Muscle layer of duodenum (tissue), 2 donors: ENCODE measurements at regions not wholly inside any gene's neighbourhood (a gene's known extent, or its start where the extent isn't known, plus 50 kb on each side); places are given as distances from the start of the nearest gene placed in this dataset.
A peak's percentile ranks its signal among the peaks of the same experiment; 100 is the strongest.

ENCODE experiments used
- H3K27ac ChIP-seq: one replicate; pipeline ENCODE4 v1.7.0; 2013; ENCODE audit warnings: mild to moderate bottlenecking, low read length
- H3K27me3 ChIP-seq: one replicate; pipeline ENCODE4 v1.7.0; 2013; ENCODE audit warnings: low read depth, mild to moderate bottlenecking, control low read depth, low read length
- H3K36me3 ChIP-seq, 2 donors: one replicate each; pipeline ENCODE4 v1.7.0; 2013; ENCODE audit warnings: low read length in 2 of 2, control low read depth in 1 of 2, mild to moderate bottlenecking in 1 of 2; ENCODE audit not compliant: insufficient read depth in 2 of 2, control insufficient read depth in 1 of 2
- H3K4me1 ChIP-seq, 2 donors: one replicate each; pipeline ENCODE4 v1.7.0; 2013; ENCODE audit warnings: low read length in 2 of 2, mild to moderate bottlenecking in 2 of 2, control low read depth in 1 of 2, moderate library complexity in 1 of 2; ENCODE audit not compliant: insufficient read depth in 2 of 2, control insufficient read depth in 1 of 2
- H3K4me3 ChIP-seq, 2 donors: one replicate each; pipeline ENCODE4 v1.7.0; 2013; ENCODE audit warnings: low read length in 2 of 2, low read depth in 1 of 2, mild to moderate bottlenecking in 1 of 2
- H3K9me3 ChIP-seq, 2 donors: one replicate each; pipeline ENCODE4 v1.7.0; 2013; ENCODE audit warnings: low read length in 2 of 2, control low read depth in 1 of 2, mild to moderate bottlenecking in 1 of 2; ENCODE audit not compliant: control insufficient read depth in 1 of 2
- donor health status: healthy.

- Histone ChIP-seq H3K27ac (peak overlapping the region; percentile 43), H3K4me3 (no peak overlapping the region), H3K4me1 (peaks cover 0 to 6% of the 10 kb centered on the region in 2 donors), H3K36me3 (no peaks in the 10 kb centered on the region), H3K27me3 (no peaks in the 10 kb centered on the region), H3K9me3 (no peaks in the 10 kb centered on the region)
These were observed 177.8 kb upstream of the ARID1B start for GRCh38 chr6:156599366-156599765.

DNA sequence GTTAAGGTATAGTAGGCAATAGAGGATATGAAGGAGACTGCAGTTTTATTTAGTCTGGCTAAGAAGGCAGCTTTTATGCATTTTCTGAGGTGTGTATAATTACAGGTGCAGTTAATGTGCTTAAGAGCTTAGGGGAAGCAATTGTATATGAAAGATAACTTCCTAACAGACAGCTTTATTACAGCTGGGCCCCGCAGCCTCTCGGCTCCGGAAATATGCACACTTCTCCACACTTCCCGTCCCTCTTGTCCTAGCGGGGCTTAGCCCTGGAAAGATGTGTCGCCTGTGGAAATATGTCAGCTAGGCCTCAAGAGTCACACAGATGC, 178.4 kb upstream of the ARID1B start:
- Histone ChIP-seq H3K36me3 (no peaks in the 10 kb centered on the region), H3K27me3 (no peaks in the 10 kb centered on the region), H3K27ac (no peak overlapping the region), H3K4me1 (peaks cover 0 to 6% of the 10 kb centered on the region in 2 donors), H3K9me3 (no peaks in the 10 kb centered on the region), H3K4me3 (no peak overlapping the region)

- no peaks in the 10 kb centered on the region for H3K9me3 ChIP-seq
- H3K27ac ChIP-seq, result no peak overlapping the region
- H3K4me3 ChIP-seq, result no peak overlapping the region
These were observed 178.9 kb upstream of the ARID1B start for GRCh38 chr6:156598071-156598854.

DNA sequence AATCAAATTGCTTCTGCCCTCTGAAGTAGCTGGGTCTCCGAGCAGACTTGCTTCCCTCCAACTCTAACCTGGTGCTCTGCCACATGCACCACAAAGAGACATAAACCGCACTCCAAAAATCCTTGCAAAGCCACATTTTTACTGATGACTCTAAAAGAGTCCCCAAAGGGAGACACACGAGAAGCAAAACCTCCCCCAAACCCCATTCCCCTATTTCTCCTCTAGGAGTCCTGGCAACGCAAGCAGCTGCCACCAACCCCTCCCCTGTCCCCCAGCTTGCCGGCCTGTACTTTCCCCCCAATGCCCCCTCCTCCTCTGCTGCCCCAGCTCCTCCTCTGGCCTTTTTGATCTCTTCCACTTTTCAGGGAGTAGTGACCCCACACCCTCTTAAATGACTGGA, 180.1 kb upstream of the ARID1B start:
- no peaks in the 10 kb centered on the region for H3K27me3 ChIP-seq
- no peaks in the 10 kb centered on the region for H3K9me3 ChIP-seq
- H3K4me3 ChIP-seq, result no peak overlapping the region
- peaks cover 0 to 6% of the 10 kb centered on the region in 2 donors for H3K4me1 ChIP-seq
- no peak overlapping the region for H3K27ac ChIP-seq
- H3K36me3 ChIP-seq, result no peaks in the 10 kb centered on the region

More at GRCh38 chr6:156598071-156598854, 178.9 kb upstream of the ARID1B start:
- Histone ChIP-seq H3K27me3 (no peaks in the 10 kb centered on the region), H3K36me3 (no peaks in the 10 kb centered on the region), H3K4me1 (peaks cover 0 to 6% of the 10 kb centered on the region in 2 donors)

DNA sequence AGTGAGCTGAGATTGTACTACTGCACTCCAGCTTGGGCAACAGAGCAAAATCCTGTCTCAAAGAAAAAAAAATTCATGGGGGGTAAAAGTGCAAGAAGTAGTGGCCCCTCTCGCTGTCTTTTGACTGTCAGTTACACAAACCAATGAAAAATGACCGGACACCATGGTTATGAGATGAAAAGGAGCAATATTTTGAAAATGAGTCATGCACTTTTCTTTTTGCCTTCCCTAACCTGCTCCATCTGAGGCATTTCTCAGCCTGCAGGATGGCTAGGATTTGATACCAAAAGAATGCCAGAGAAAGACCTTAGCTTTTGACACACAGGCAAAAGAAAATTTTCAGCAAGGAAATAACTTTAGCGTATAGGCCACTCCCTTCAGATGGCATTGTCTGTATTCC, 181.7 kb upstream of the ARID1B start:
- Histone ChIP-seq H3K27me3 (no peaks in the 10 kb centered on the region), H3K4me3 (no peak overlapping the region), H3K4me1 (peaks cover 0 to 6% of the 10 kb centered on the region in 2 donors), H3K36me3 (no peaks in the 10 kb centered on the region), H3K9me3 (no peaks in the 10 kb centered on the region), H3K27ac (no peak overlapping the region)

- Histone ChIP-seq H3K4me1 (no peaks in the 10 kb centered on the region), H3K27ac (no peak overlapping the region), H3K9me3 (no peaks in the 10 kb centered on the region), H3K4me3 (no peak overlapping the region), H3K27me3 (no peaks in the 10 kb centered on the region), H3K36me3 (no peaks in the 10 kb centered on the region)
These were observed 183.3 kb upstream of the ARID1B start for GRCh38 chr6:156593893-156594292.

- Histone ChIP-seq H3K4me1 (no peaks in the 10 kb centered on the region), H3K27me3 (no peaks in the 10 kb centered on the region), H3K27ac (no peak overlapping the region), H3K4me3 (no peak overlapping the region), H3K36me3 (no peaks in the 10 kb centered on the region), H3K9me3 (no peaks in the 10 kb centered on the region)
These were observed 184.1 kb upstream of the ARID1B start for GRCh38 chr6:156593127-156593526.

- Histone ChIP-seq H3K4me1 (no peaks in the 10 kb centered on the region), H3K4me3 (no peak overlapping the region), H3K36me3 (no peaks in the 10 kb centered on the region), H3K27me3 (no peaks in the 10 kb centered on the region), H3K27ac (no peak overlapping the region), H3K9me3 (no peaks in the 10 kb centered on the region)
These were observed 186.7 kb upstream of the ARID1B start for GRCh38 chr6:156590482-156590881.

DNA sequence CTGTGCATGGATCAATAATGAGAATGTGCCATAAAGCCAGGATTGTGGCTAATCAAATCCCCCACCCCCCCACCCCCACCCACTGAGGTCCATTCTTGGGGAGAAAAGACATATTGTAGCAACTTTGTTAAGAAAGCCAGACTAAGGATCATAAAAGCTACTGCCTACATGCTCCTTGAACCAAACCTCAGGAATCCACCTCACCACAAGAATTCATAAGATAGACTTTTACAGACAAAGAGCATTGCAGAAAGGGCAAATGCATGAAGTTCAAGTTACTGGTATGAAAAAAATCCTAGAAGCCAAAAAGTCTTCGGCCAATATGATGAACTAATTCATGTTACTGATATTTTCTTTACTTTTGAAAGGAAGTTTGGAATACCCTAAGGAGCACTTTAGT, 187.9 kb upstream of the ARID1B start:
- Histone ChIP-seq H3K36me3 (no peaks in the 10 kb centered on the region), H3K27ac (no peak overlapping the region), H3K27me3 (no peaks in the 10 kb centered on the region), H3K4me3 (no peak overlapping the region), H3K4me1 (no peaks in the 10 kb centered on the region), H3K9me3 (no peaks in the 10 kb centered on the region)

- Histone ChIP-seq H3K9me3 (no peaks in the 10 kb centered on the region), H3K4me3 (no peak overlapping the region), H3K27me3 (no peaks in the 10 kb centered on the region), H3K4me1 (no peaks in the 10 kb centered on the region), H3K36me3 (no peaks in the 10 kb centered on the region), H3K27ac (no peak overlapping the region)
These were observed 189.4 kb upstream of the ARID1B start for GRCh38 chr6:156587751-156588301.

DNA sequence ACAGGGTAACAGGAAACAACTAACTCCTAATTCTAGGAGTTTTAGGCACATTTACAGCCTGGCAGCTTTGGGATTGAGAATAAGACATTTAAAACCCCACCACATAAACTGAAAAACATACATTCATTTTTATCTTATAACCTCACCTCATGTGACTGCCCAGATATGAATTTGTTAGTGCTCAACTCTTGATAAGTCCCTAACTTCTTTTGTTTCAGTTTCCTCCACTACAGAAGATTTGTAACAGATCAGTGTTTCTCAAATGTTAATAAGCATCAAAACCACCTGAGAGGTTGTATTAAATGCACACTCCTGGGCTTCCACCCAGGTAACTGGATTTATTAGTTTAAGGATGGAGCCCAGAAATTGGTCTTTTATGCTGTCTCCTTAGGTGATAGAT, 190.1 kb upstream of the ARID1B start:
- no peak overlapping the region for H3K27ac ChIP-seq
- H3K27me3 ChIP-seq, result no peaks in the 10 kb centered on the region
- H3K4me1 ChIP-seq, result no peaks in the 10 kb centered on the region
- no peaks in the 10 kb centered on the region for H3K36me3 ChIP-seq
- no peaks in the 10 kb centered on the region for H3K9me3 ChIP-seq
- H3K4me3 ChIP-seq, result no peak overlapping the region

- Histone ChIP-seq H3K27me3 (no peaks in the 10 kb centered on the region), H3K9me3 (no peaks in the 10 kb centered on the region), H3K4me1 (no peaks in the 10 kb centered on the region), H3K4me3 (no peak overlapping the region), H3K27ac (no peak overlapping the region), H3K36me3 (no peaks in the 10 kb centered on the region)
These were observed 191.3 kb upstream of the ARID1B start for GRCh38 chr6:156585859-156586258.
